ENCODE measurements at regions not wholly inside any gene's neighbourhood (a gene's known extent, or its start where the extent isn't known, plus 50 kb on each side); places are given as distances from the start of the nearest gene placed in this dataset.

DNA sequence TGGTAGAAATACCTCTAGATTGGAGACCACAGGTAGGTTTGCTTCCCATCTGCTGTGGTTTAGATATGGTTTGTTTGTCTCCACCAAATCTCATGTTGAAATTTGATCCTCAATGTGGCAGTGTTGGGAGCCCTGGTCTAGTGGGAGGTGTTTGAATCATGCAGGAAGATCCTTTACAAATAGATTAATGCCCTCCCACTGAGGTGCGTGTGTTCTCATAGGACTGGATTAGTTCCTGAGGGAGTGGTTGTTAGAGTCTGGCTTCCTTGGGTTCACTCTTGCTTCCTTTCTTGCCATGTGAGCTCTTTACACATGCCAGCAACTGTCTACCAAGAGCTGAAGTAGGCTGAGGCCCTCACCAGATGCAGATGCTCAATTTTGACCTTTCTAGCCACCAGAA, 391.1 kb upstream of the GRIA1 start:
- no peaks in the 10 kb centered on the region for H3K23me2 ChIP-seq (ENCODE audit: low read depth, low read length)
- peaks cover 0 to 8% of the 10 kb centered on the region in 2 experiments; a peak in 1 of 4 replicates for H3K9me3 ChIP-seq (ENCODE audit: insufficient read depth in 2 of 2, low read depth in 1 of 2, low read length in 1 of 2)
- no peak overlapping the region for H3K4me2 ChIP-seq (ENCODE audit: insufficient read depth in 1 of 2, low read depth in 2 of 2, low read length in 2 of 2)
- 92% methylated on average over 1 of the region's 1 CpG; no CpG with 5 or more reads in 1 of the 2 experiments for whole genome bisulfite sequencing, 2 experiments (ENCODE audit: extremely low coverage in 1 of 2, insufficient coverage in 1 of 2, insufficient read length in 1 of 2, insufficient replicate concordance in 2 of 2, low coverage in 1 of 2, low lambda C conversion rate in 2 of 2, missing lambda C conversion rate in 1 of 2)
- peak overlapping the region; percentile 66 for H2AFZ ChIP-seq (ENCODE audit: low read length)
- H2BK120ac ChIP-seq (replicated peaks; ENCODE audit: low read depth, low read length) = no peak overlapping the region
- no peak overlapping the region for H3K27ac ChIP-seq (ENCODE audit: low read depth, low read length)
- H2BK12ac ChIP-seq (ENCODE audit: low read depth, low read length) = no peak overlapping the region
- no peak overlapping the region for H4K8ac ChIP-seq (ENCODE audit: extremely low read depth, insufficient read depth, low read length)
- H3K79me1 ChIP-seq (ENCODE audit: low read depth, low read length) = no peaks in the 10 kb centered on the region
- no peak for FAIRE-seq
- no peak overlapping the region for H3K56ac ChIP-seq (replicated peaks; ENCODE audit: insufficient read length, low read depth, low read length)
- H3K79me2 ChIP-seq (ENCODE audit: control insufficient read depth in 1 of 2, insufficient read depth in 2 of 2, low read length in 2 of 2) = no peaks in the 10 kb centered on the region
- H4K91ac ChIP-seq (replicated peaks; ENCODE audit: insufficient read length, low read length) = no peak overlapping the region
- H3K14ac ChIP-seq (ENCODE audit: insufficient read length) = no peak overlapping the region
- DNase-seq (ENCODE audit: low read depth in 1 of 2, low spot score in 2 of 2) = no peak
- no peak overlapping the region for H2BK15ac ChIP-seq (ENCODE audit: low read length)
- H3K18ac ChIP-seq (ENCODE audit: extremely low read depth, low read length) = no peak overlapping the region
- TF ChIP-seq KDM5A (IDR thresholded peaks at IDR 0.05; ENCODE audit: low read length) (no peak), SP2 (IDR thresholded peaks at IDR 0.05; ENCODE audit: low read length) (no peak), BCL11A (IDR thresholded peaks at IDR 0.05; ENCODE audit: low read depth in 2 of 2, low read length in 2 of 2) (no peak), HDAC2 (IDR thresholded peaks at IDR 0.05; ENCODE audit: borderline replicate concordance in 1 of 2, low read depth in 2 of 2, low read length in 2 of 2) (no peak), SP1 (IDR thresholded peaks at IDR 0.05; ENCODE audit: low read depth, low read length) (no peak), NANOG (IDR thresholded peaks at IDR 0.05; ENCODE audit: insufficient read depth, low read depth, low read length, poor library complexity, severe bottlenecking) (no peak), EGR1 (IDR thresholded peaks at IDR 0.05; ENCODE audit: borderline replicate concordance, low read depth, low read length) (no peak), TAF7 (optimal IDR thresholded peaks at IDR 0.05; ENCODE audit: borderline replicate concordance, low read depth, low read length) (no peak), EZH2 (IDR thresholded peaks at IDR 0.05; ENCODE audit: low read depth, low read length, severe bottlenecking) (no peak), SRF (IDR thresholded peaks at IDR 0.05; ENCODE audit: low read depth, low read length) (no peak), MAX (IDR thresholded peaks at IDR 0.05) (no peak), POLR2A (IDR thresholded peaks at IDR 0.05; ENCODE audit: control extremely low read depth in 1 of 2, low read depth in 2 of 2, low read length in 2 of 2) (no peak)
- H4K20me1 ChIP-seq (replicated peaks in 1 of 2; ENCODE audit: control insufficient read depth in 1 of 2, insufficient read depth in 2 of 2, low read length in 2 of 2) = no peaks in the 10 kb centered on the region
- peaks cover 0 to 3% (median 0%) of the 10 kb centered on the region in 4 experiments; a peak in 1 of 7 replicates for H3K4me1 ChIP-seq (replicated peaks in 1 of 4; ENCODE audit: control insufficient read depth in 3 of 4, insufficient read depth in 4 of 4, low read length in 3 of 4)
- no peak overlapping the region for H3K23ac ChIP-seq (ENCODE audit: insufficient read length)
- no peaks in the 10 kb centered on the region for H3K36me3 ChIP-seq (ENCODE audit: control insufficient read depth in 2 of 4, insufficient read depth in 4 of 4, low read length in 3 of 4)
- H3K4ac ChIP-seq (replicated peaks; ENCODE audit: insufficient read length, low read depth, low read length) = no peak overlapping the region
- no peak overlapping the region for H2AK5ac ChIP-seq (ENCODE audit: low read depth, low read length)
- POLR2A ChIA-PET (ENCODE audit: partially characterized antibody) = no interaction called here
- no peak overlapping the region for H3K9ac ChIP-seq (replicated peaks in 1 of 4; ENCODE audit: extremely low read depth in 1 of 4, low read depth in 3 of 4, low read length in 3 of 4)
- CTCF ChIA-PET (ENCODE audit: partially characterized antibody) = interaction anchor here (0.8 kb wide), 1 partner anchor 198 kb away, joined by 3 read pairs; no protein-coding TSS in a partner anchor
- no peak overlapping the region for H4K5ac ChIP-seq (ENCODE audit: insufficient read length, low read depth, low read length)
- H2BK5ac ChIP-seq (ENCODE audit: low read depth, low read length) = no peak overlapping the region
- no peak overlapping the region for H2BK20ac ChIP-seq (ENCODE audit: low read length)
- no peak overlapping the region for H3K4me3 ChIP-seq (ENCODE audit: extremely low read depth in 1 of 4, insufficient read depth in 2 of 4, low read depth in 3 of 4, low read length in 4 of 4)
- H3K27me3 ChIP-seq (replicated peaks in 1 of 4; ENCODE audit: control insufficient read depth in 3 of 4, extremely low read depth in 1 of 4, insufficient read depth in 3 of 4, low read length in 3 of 4) = no peaks in the 10 kb centered on the region
